ACHN (cell line): ENCODE measurements at regions not wholly inside any gene's neighbourhood (a gene's known extent, or its start where the extent isn't known, plus 50 kb on each side); places are given as distances from the start of the nearest gene placed in this dataset.

Source experiments
- DNase-seq: peaks from one replicate; pipeline ENCODE4 v3.0.0-alpha.2; 2015
- in situ Hi-C: cut with HindIII; loops from 2 replicates; pipeline ENCODE4 v1.10.0; 2017; ENCODE audit warnings: low sequenced_read_pairs, low pct_ligation_motif_present, low pct_unique_long_range_greater_than_20kb

- in situ Hi-C loops, result no loop called here
- DNase-seq, result no peak
These were observed 396.5 kb downstream of the ZNF608 start for GRCh38 chr5:124349931-124350330.

DNA sequence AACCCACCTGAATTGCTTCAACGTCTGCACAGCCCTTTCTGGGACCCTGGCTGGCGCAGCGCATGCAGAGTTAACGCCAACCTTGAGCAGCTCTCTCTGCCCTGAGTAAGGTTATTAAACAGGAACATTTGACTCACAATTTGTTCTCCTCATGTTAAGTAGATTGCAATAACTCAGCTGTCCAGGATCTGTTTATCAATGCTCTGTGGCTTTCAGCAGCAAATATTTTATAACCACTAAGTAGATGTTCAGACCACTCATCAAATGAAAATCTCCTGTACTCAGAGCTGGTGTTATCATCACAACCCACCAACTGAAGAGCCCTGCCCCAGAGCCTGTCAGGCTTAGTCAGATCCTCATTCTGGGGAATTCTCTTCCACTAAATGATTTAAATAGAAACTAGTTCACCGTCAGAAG lies 403.0 kb downstream of the ZNF608 start:
- no peak for DNase-seq
- in situ Hi-C loops, result no loop called here

DNA sequence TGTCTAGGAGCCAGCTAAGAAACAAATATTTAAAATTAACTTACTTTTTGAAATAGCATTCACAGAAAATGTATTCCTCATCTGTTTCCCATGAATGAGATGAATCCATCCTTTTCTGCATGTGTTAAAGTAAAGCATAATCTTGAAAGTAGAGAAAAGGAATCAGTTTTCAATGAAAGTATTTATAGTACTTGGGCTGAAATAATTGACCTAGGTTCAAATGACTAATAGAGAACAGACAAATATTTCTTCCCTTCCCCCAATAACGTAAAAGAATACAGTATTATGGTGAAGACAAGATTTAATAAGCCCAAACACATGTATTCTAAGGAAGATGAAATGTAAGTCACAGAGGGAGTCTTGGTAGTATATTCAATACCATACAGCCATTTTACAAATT lies 403.5 kb downstream of the ZNF608 start:
- DNase-seq, result no peak
- in situ Hi-C loops, result no loop called here

DNA sequence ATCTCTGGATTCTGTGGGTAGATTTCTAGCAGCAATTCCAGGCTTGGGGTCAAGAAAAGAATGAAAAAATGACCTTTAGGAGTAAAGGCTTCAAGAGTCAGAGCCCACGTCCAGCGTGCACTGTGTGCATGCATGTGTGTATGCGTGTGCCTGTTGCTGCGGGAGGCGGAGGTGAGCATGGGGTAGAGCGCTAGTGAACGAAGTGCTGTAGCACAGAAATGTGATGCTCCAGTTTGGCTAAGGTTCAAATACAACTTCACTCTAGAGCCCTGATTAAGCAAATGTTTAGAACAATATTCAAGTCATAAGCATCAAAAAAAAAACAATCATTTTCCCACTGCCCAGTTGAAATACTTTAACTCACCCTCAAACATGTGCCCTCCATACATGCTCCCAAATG lies 403.9 kb downstream of the ZNF608 start:
- in situ Hi-C loops, result no loop called here
- DNase-seq, result no peak

- DNase-seq, result no peak
- in situ Hi-C loops, result no loop called here
These were observed 404.4 kb downstream of the ZNF608 start for GRCh38 chr5:124342027-124342471.

DNA sequence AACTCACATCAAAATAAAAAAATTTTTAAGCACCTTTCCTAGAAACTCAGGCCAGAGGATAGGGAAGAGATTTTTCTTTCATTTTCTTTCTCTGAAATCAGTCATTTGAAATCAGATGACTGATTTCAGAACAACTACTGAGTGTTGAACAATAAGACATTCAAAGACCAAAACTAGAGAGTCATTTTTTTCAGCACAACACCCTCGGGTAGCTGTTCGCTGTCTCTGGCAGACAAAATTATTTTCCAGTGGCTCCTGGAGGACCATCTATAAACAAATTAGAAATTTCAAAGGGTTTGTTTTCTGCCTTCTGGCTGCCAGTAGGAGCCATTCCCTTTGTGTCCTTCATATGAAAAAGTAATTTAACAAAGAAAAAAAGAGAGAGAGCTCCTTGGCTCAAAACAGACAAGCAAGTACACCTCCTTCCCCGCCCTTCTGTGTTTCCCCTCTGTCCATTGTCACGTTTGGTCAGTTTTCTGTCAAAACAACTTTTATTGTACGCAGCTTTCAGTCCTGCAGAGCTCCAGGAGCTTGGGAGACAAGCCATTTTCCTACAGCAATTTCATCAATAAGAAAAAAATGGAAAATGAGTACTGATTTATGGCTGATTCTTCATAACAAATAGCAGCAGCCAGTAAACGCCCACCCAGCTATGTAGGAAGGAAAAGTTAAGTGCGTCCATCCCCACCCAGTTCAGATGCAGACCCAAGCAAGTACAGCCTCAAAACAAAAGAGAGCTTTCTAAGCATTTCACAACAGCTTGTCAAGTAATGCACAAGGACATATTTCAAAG lies 405.2 kb downstream of the ZNF608 start:
- DNase-seq, result no peak
- in situ Hi-C loops, result no loop called here

- DNase-seq, result no peak
- in situ Hi-C loops, result no loop called here
These were observed 408.4 kb downstream of the ZNF608 start for GRCh38 chr5:124337996-124338395.

GRCh38 chr5:124333298-124333979 lies 413.0 kb downstream of the ZNF608 start:
- in situ Hi-C loops, result no loop called here

DNA sequence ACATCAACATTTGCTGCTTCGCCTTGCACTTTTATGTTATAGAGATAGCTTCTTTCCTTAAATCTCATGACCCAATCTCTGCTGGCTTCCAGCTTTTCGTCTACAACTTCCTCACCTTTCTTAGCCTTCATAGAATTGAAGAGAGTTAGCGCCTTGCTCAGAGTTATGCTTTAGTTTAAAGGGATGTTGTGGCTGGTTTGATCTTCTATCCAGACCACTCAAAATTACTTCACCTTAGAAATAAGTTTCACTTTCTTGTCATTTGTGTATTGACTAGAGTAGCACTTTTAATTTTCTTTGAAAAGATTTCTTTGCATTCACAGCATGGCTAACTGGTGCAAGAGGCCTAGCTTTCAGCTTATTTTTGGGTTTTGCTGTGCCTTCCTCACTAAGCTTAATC lies 414.2 kb downstream of the ZNF608 start:
- no peak for DNase-seq
- in situ Hi-C loops, result no loop called here

More at GRCh38 chr5:124333298-124333979, 413.0 kb downstream of the ZNF608 start:
- DNase-seq, result no peak

DNA sequence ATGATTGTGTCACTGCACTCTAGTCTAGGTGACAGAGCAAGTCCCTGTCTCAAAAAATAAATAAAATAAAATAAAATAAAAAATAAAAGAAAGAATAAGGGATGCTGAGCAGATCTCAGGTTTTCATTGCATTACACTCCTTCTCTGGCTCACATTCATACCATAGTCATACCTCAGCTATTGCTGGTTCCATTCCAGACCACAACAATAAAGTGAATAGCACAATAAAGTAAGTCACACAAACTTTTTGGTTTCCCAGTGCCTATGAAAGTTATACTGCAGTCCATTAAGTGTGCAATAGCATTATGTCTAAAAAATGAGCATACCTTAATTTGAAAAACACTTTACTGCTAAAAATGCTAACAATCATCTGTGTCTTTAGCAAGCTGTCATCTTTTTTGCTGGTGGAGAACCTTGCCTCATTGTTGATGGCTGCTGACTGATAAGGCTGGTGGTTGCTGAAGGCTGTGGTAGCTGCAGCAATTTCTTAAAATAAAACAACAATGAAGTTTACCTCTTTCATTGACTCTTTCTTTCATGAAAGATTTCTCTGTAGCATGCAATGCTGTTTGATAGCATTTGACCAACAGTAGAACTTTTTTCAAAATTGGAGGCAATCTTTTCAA lies 415.7 kb downstream of the ZNF608 start:
- in situ Hi-C loops, result no loop called here
- DNase-seq, result no peak

GRCh38 chr5:124328201-124328600 lies 418.2 kb downstream of the ZNF608 start:
- in situ Hi-C loops, result no loop called here
- no peak for DNase-seq

- in situ Hi-C loops, result no loop called here
- DNase-seq, result no peak
These were observed 427.8 kb downstream of the ZNF608 start for GRCh38 chr5:124318661-124319060.

GRCh38 chr5:124317451-124317850 lies 429.0 kb downstream of the ZNF608 start:
- DNase-seq, result no peak
- in situ Hi-C loops, result no loop called here

- no peak for DNase-seq
- in situ Hi-C loops, result no loop called here
These were observed 430.6 kb downstream of the ZNF608 start for GRCh38 chr5:124315741-124316415.

- DNase-seq, result no peak
- in situ Hi-C loops, result no loop called here
These were observed 436.0 kb downstream of the ZNF608 start for GRCh38 chr5:124310453-124310852.

- DNase-seq, result no peak
- in situ Hi-C loops, result no loop called here
These were observed 437.0 kb downstream of the ZNF608 start for GRCh38 chr5:124309241-124309980.

GRCh38 chr5:124303366-124303765 lies 443.1 kb downstream of the ZNF608 start:
- in situ Hi-C loops, result no loop called here
- DNase-seq, result no peak

- in situ Hi-C loops, result no loop called here
- no peak for DNase-seq
These were observed 443.9 kb downstream of the ZNF608 start for GRCh38 chr5:124302533-124302932.
